DND-41 (cell line): ENCODE measurements at regions not wholly inside any gene's neighbourhood (a gene's known extent, or its start where the extent isn't known, plus 50 kb on each side); places are given as distances from the start of the nearest gene placed in this dataset.

Experiments
- ATAC-seq: fragments of 200-7000 bp; cut with Tn5 transposase; 3 replicates; pipeline ENCODE4 v1.9.1; 2021; ENCODE audit warnings: low read depth; ENCODE audit not compliant: insufficient read depth
- DNase-seq: peaks from one replicate; pipeline ENCODE4 v3.0.0-alpha.2; 2020
- H2AFZ ChIP-seq: 2 replicates; pipeline ENCODE4 v1.6.0; 2012; ENCODE audit warnings: low read depth, low read length
- H3K27ac ChIP-seq: 2 replicates; pipeline ENCODE4 v1.5.1; 2012; ENCODE audit warnings: low read length, inconsistent platforms
- H3K27me3 ChIP-seq: fragments of 200-600 bp; sonication (generic); 2 replicates; pipeline ENCODE4 v1.6.0; 2012; ENCODE audit warnings: low read length, mild to moderate bottlenecking, inconsistent platforms; ENCODE audit not compliant: insufficient read depth, poor library complexity
- H3K36me3 ChIP-seq: 2 replicates; pipeline ENCODE4 v1.5.1; 2012; ENCODE audit warnings: low read length, inconsistent platforms; ENCODE audit not compliant: insufficient read depth
- H3K4me1 ChIP-seq: 2 replicates; pipeline ENCODE4 v1.5.1; 2012; ENCODE audit warnings: mild to moderate bottlenecking, low read length; ENCODE audit not compliant: insufficient read depth
- H3K4me2 ChIP-seq: 2 replicates; pipeline ENCODE4 v1.6.0; 2012; ENCODE audit warnings: mild to moderate bottlenecking, moderate library complexity, low read length, inconsistent platforms; ENCODE audit not compliant: insufficient read depth
- H3K4me3 ChIP-seq, 2 experiments: fragments of 200-600 bp in 1 of 2; shearing (Covaris generic) in 1 of 2; 2 replicates each; pipeline ENCODE4 v1.5.1; 2012 to 2016; ENCODE audit warnings: inconsistent platforms in 2 of 2, low read length in 2 of 2, mild to moderate bottlenecking in 2 of 2, low read depth in 1 of 2, moderate library complexity in 1 of 2
- H3K79me2 ChIP-seq: 2 replicates; pipeline ENCODE4 v1.6.0; 2012; ENCODE audit warnings: low read length, inconsistent platforms; ENCODE audit not compliant: insufficient read depth
- H3K9ac ChIP-seq: 2 replicates; pipeline ENCODE4 v1.6.0; 2012; ENCODE audit warnings: low read depth, mild to moderate bottlenecking, inconsistent platforms, low read length, moderate library complexity
- H3K9me3 ChIP-seq: 2 replicates; pipeline ENCODE4 v1.5.1; 2012; ENCODE audit warnings: low read length, moderate library complexity, mild to moderate bottlenecking, inconsistent platforms; ENCODE audit not compliant: insufficient read depth, severe bottlenecking
- H4K20me1 ChIP-seq: 2 replicates; pipeline ENCODE4 v1.6.0; 2012; ENCODE audit warnings: low read length; ENCODE audit not compliant: insufficient read depth
- EZH2 ChIP-seq: IDR thresholded peaks from 3 replicates; pipeline ENCODE4 v1.6.1; 2012; ENCODE audit warnings: borderline replicate concordance, low read depth, mild to moderate bottlenecking, moderate library complexity, low read length, inconsistent platforms; ENCODE audit not compliant: severe bottlenecking
- TF ChIP-seq, protein P1 (sequence below): IDR thresholded peaks from 2 replicates; pipeline ENCODE4 v1.5.1; 2012; ENCODE audit warnings: borderline replicate concordance, low read length, moderate library complexity, mild to moderate bottlenecking; ENCODE audit not compliant: poor library complexity, severe bottlenecking; ENCODE audit errors: extremely low read depth

DNA sequence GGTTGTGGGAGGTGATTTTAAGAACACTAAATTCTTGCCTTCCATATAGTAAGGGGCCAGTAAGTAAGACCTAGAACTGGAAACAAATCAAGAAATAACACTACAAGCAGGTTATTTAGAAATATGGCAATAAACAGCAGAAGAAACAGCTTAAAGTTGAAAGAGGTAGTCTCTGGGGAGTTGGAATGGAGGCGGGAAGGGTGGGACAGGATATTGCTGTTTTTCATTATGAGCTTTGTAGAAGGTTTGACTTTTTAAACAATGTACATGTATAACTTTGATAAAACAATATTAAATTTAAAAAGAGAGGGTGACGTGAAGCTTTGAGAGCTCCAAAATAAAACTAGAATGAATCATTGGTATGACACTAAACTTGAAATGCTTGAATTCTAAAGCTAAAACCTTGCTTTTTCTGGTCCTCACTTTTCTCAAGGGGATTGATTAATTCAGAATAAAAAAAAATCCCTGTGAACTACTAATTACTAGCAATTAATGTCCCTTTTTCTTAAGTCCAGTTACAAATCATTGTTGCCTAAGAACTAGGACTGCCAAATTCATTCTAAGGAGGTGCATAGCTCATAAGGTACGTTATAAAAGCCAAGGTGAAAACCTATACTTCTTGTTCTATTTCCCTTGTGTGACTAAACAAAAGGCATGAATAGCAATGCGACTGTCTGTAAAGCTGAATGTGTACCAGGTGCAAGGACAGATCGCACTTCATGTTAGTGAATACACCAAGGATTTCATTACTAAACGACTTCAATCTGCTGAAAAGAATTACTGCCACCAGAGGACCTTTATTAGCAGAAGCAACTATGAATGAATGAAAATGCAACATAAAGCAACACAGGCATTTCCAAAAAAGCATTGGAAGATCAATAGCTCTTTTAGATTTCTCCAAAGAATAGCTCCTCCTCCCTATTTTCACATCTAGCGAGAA is 177.5 kb downstream of the RBM43 start:
- H3K27ac ChIP-seq = no peak overlapping the region
- H4K20me1 ChIP-seq = no peaks in the 10 kb centered on the region
- H2AFZ ChIP-seq = no peak overlapping the region
- DNase-seq (no peak), ATAC-seq (no peak)
- no peak overlapping the region for H3K9ac ChIP-seq
- H3K4me3 ChIP-seq = no peak overlapping the region
- H3K4me1 ChIP-seq = peaks cover 7% of the 10 kb centered on the region
- no peaks in the 10 kb centered on the region for H3K9me3 ChIP-seq
- no peaks in the 10 kb centered on the region for H3K79me2 ChIP-seq
- H3K4me2 ChIP-seq = no peak overlapping the region
- no peaks in the 10 kb centered on the region for H3K36me3 ChIP-seq
- H3K27me3 ChIP-seq = no peaks in the 10 kb centered on the region
- no peak for TF ChIP-seq EZH2
- TF ChIP-seq, protein P1, sequence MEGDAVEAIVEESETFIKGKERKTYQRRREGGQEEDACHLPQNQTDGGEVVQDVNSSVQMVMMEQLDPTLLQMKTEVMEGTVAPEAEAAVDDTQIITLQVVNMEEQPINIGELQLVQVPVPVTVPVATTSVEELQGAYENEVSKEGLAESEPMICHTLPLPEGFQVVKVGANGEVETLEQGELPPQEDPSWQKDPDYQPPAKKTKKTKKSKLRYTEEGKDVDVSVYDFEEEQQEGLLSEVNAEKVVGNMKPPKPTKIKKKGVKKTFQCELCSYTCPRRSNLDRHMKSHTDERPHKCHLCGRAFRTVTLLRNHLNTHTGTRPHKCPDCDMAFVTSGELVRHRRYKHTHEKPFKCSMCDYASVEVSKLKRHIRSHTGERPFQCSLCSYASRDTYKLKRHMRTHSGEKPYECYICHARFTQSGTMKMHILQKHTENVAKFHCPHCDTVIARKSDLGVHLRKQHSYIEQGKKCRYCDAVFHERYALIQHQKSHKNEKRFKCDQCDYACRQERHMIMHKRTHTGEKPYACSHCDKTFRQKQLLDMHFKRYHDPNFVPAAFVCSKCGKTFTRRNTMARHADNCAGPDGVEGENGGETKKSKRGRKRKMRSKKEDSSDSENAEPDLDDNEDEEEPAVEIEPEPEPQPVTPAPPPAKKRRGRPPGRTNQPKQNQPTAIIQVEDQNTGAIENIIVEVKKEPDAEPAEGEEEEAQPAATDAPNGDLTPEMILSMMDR = no peak

DNA sequence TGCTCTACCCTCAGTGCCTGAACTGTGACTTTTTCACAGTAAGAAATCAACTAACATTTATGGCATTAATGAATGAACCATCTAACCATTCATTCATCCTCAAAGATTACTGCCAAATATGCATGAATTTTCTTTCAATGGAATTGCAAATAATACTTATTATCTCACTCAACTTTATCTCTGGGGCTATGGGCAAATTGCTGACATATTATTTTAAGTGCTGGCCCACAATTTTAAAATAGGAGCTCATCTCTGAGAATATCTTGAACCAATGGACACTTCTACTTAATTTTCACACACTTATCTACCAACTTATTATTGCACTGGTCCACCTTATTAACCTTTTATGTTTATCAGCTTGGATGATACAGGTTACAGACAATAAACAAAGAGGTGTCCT is 182.8 kb downstream of the RBM43 start:
- DNase-seq = no peak
- Histone ChIP-seq H3K36me3 (no peaks in the 10 kb centered on the region), H3K27ac (no peak overlapping the region), H3K4me2 (no peak overlapping the region), H3K4me3 (no peak overlapping the region), H2AFZ (no peak overlapping the region), H3K79me2 (no peaks in the 10 kb centered on the region), H3K9ac (no peak overlapping the region), H3K9me3 (no peaks in the 10 kb centered on the region), H3K4me1 (peaks cover 6% of the 10 kb centered on the region), H3K27me3 (no peaks in the 10 kb centered on the region), H4K20me1 (no peaks in the 10 kb centered on the region)
- no peak for ATAC-seq
- no peak for TF ChIP-seq EZH2
- TF ChIP-seq, protein P1 = no peak

DNA sequence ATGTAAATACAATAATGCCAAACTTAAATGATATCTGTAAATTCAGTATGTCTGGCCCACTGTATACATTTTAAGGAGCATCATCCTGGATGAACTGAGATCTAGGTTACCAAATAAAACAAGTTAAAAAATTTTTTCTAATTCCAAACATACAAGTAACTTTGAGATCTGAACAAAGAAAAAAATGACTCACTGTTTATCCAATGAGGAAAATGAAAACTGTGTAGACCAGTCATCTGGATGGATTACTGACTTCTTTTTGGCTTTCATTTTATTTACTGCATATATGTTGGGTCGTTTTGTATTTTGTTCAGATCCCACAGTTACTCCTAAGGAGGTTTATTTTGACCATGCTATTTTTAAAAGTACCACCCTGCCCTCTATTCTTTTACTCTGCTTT is 189.8 kb downstream of the RBM43 start:
- no peaks in the 10 kb centered on the region for H3K4me1 ChIP-seq
- H3K4me3 ChIP-seq = no peak overlapping the region
- no peaks in the 10 kb centered on the region for H4K20me1 ChIP-seq
- H2AFZ ChIP-seq = no peak overlapping the region
- no peaks in the 10 kb centered on the region for H3K79me2 ChIP-seq
- no peak for ATAC-seq
- no peaks in the 10 kb centered on the region for H3K27me3 ChIP-seq
- H3K36me3 ChIP-seq = no peaks in the 10 kb centered on the region
- no peak overlapping the region for H3K9ac ChIP-seq
- H3K9me3 ChIP-seq = no peaks in the 10 kb centered on the region
- no peak for TF ChIP-seq EZH2
- TF ChIP-seq, protein P1 = no peak
- no peak overlapping the region for H3K27ac ChIP-seq
- DNase-seq = no peak
- no peak overlapping the region for H3K4me2 ChIP-seq
